Stimulated activated CD4-positive, alpha-beta T cell treated with anti-CD3 and anti-CD28 coated beads, TNF-alpha, amount 100 ng/mL, for 48 hours (primary cell): ENCODE measurements at regions not wholly inside any gene's neighbourhood (a gene's known extent, or its start where the extent isn't known, plus 50 kb on each side); places are given as distances from the start of the nearest gene placed in this dataset.
A peak's percentile ranks its signal among the peaks of the same experiment; 100 is the strongest.

Experiments
- DNase-seq, 3 donors: peaks; one replicate each; pipeline ENCODE4 v3.0.0-alpha.2; 2020; ENCODE audit warnings: low read depth in 3 of 3

DNA sequence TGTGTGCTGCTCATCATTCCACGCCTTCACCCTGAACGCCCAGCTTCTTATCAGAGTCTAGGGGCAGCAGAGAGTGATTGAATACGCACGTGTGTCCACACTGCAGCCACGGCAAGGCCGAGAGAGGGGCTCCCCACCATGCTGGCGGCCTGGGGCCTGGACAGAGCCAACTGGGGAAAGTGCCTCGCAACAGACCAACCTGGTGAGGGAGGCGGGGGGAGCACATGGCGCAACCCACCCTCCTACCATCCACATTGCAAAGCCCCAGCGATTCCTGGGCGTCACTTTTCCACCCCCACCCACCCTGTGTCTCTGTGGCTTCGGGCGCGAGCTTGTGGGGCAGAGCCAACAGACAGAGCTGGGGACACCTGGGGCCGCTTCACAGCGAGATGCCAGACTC, 66.4 kb upstream of the DUSP22 start:
- no peak for DNase-seq

DNA sequence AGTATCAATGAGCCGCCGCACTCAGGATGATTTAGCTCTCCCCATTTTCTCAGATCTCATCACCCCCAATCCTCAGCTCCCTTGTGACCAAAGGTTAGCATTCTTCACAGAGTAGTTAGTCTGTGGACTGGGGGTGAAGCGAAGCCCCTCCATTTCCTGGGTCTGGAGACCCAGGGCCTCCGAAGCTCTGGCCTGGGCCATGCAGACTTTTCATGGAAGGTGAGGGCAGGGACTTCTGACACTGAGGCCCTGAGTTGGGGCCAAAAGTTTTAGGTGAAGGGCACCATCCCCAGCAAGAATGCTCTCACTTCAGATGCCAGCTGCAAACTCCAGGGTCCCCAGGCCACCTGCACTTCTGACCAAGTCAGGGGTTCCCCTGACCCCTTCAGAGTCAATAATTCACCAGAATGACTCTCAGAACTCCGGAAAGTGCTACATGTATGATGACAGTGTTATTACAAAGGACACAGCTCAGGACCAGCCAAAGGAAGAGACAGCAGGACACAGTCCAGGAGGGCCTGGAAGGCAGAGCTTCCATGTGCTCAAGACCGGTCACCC, 65.7 kb upstream of the DUSP22 start:
- DNase-seq: no peak

DNA sequence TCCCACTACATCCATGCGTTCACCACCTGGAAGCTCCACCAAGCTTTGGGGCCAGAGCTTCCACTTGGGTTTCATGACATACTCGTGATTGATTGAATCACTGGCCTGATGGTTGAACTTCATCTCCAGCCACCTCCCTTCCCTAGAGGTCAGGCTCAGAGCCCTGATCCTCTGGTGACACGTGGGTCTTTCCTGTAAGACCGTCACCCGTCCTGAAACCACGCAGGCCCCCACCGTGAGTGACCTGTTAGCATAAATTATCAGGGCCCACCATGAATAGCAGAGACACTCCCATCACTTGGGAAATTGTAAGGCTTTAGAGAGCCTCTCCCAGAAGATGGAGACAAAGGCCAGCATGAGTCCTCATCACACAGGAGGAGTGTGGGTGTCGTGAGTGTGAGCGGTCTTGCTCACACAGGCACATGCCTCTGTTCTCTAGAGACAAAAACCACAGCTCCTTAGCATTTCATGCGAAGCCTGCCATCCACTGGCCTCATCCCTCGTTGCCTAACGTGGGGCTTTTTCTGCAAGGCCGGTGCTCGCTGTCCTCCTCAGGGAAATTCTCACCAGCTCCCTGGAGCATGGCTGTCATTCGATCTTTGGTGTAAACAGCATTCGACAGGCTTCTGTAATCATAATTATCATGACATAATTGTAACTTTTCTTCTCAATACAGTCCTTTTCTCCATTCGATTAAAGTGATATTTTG, 65.1 kb upstream of the DUSP22 start:
- DNase-seq: no peak

DNA sequence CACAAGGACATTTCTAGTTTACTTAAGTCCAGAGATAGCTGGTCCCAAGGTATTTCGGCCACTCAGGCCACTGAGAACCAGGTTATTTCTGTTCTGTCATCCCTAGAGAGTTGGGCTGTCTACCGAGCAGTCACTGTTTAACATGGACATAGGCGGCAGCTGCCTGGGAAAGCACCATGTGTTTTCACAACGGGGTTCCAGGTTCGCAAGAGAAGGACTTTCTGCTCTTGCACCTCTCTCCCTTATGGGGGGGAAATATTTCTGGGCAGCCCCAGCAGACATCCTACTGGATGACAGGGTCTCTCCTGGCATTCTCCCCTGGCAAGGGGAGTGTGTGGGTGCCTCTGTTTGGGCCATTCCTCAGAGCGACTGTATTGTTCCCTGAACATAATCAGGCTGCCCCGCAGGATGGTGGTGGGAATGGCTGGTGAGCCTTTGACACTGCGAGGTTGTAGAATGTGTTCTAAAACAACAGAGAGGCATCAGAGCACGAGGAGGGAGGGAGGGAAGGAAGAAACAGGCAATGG, 64.4 kb upstream of the DUSP22 start:
- no peak for DNase-seq

DNA sequence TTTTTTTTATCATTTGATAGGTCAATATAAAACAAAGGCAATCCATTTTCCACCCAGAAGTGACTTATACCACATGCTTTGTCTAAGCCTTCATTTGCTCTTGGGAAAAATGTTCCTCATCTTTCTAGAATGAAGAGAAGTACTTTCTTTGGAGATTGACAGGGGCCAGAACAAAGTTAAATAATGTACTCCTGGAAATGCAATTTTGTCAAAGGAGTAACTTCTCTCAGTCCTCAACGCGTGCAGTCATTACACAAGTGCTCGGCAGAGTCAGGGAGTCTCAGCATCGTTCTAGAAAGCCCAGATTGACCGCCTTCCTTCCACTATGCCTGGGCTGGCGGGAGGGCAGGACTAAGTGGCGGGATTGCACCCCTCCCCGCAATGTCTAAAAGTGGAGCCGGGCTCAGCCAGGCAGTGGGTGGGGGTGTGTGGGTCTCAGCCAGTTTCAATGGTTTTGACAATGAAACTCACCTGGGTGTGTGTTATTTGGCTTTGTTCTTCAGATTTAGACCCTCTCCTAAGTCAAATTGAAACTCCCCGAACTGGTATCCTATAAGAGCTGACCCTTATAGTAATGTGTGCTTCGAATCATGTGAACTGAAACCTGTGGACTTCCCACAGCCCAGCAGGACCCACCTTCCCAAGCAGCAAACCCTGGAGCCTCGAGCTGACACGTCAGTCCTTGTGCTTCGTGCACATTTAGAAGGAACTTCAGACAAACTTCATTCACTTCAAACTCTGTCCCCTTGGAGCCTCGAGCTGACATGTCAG, 63.2 kb upstream of the DUSP22 start:
- no peak for DNase-seq

DNA sequence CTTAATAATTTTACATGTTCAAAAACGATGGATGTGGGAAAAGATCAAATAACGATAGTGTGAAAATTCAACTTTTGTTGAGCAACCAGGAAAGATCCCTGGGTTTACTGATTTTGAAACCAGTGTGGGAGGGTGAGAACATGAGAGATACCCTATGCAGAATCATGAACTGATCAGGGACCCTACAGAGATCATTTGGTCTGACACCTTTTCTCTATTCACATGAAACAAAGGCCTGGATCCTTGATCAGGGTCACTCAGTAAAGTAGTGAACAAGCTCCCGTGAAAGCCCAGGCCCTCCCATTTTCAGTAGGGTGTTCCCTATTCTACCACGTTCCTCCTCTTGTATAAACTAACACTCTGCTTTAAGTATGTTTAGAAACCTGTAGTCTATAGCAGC, 60.5 kb upstream of the DUSP22 start:
- DNase-seq: no peak

DNA sequence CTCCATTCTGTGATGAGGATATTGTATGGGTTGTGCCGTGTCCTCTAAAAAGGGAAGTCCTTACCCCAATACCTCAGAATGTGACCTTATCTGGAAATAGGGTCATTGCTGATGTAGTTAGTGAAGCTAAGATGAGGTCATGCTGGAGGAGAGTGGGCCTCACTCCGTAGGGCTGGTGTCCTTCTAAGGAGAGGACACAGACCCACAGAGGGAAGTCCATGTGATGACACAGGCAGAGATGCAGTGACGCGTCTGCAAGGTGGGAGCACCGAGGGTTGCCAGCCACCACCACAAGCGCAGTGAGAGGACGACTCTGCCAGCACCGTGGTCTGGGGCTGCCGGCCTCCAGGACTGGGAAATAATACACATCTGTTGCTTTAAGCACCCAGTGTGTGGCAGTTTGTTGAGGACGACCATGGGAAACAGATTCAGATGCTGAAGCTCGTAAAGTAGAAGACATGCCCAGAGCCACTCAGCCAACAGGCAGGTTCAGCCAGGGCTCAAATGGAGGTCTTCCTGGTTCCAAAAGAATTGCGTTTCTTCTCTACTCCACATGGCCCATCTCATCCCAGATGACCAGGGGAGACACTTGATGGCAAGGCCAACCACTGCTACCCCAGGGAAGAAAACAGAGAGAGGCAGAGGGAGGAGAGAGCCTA, 59.2 kb upstream of the DUSP22 start:
- no peak for DNase-seq

DNA sequence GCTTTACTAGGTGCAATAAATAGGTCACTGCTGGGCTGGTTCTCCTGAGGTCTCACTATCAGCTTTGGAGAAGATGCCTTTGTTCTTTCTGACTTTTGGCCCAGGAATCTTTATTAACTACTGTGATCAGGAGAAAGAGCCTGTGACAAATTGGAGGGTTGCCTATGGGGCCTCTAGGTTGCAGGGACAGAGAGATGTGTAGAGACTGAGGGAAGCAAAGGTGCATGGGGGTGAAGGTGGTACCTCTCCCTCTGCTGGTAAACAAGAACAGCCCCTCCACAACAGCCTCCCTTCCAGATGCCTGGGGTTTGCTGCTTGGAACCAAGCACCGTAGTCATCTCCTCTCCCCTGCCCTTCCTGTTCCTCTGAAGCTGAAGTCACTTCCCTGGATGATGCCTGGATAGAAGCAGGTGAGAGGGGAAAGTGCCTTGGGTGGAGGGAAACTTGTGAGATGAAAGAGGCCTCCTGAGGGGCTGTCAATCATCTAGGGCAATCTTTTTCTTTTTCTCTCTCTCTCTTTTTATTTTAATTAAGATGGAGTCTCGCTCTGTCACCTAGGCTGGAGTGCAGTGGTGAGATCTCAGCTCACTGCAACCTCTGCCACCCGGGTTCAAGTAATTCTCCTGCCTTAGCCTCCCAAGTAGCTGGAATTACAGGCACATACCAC, 57.4 kb upstream of the DUSP22 start:
- no peak for DNase-seq

DNA sequence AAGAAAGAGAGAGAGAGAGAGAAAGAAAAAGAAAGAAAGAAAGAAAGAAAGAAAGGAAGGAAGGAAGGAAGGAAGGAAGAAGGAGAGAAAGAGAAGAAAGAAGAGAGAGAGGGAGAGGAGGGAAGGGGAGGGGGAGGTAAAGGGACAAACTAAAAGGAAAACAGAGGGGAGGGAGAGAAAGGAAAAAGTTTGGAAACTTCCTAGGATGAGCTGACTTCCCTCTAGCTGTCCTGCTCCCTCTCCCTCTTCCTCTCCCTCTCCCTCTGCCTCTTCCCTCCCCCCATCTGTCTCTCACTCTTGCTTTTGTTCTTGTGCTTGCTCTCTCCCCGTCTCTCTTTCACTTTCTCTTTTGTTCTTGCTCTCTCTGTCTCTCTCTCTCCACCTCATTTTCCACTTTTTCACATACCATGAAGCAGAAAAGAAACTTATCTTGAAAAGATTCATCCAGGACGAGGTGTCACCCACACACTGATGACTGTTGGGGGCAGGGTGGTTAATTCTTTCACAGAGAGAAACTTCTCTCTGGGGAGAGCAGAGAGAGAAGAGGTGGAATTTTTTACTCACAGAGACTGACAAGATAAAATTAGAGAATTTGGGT, 56.4 kb upstream of the DUSP22 start:
- peak; percentile 43 to 69 (median 66) for DNase-seq

DNA sequence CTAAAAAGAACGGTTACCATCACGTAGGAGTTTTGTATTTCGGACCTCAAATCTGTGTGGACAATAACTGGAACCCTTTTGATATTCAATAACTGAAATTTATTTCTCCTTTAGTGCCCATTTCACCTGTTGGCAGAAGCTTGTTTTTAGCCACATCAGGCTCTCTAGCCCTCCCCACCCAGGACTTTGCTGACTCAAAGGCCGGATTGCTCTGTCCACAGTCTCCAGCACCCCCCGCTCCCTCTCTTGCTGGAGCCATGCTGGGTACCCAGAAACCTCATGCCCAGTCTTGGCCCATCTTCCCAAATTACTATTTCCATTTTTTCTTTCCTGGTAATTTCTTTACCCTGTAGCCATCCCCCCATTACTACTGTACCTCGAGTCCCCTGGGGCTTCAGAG, 55.8 kb upstream of the DUSP22 start:
- DNase-seq: no peak

DNA sequence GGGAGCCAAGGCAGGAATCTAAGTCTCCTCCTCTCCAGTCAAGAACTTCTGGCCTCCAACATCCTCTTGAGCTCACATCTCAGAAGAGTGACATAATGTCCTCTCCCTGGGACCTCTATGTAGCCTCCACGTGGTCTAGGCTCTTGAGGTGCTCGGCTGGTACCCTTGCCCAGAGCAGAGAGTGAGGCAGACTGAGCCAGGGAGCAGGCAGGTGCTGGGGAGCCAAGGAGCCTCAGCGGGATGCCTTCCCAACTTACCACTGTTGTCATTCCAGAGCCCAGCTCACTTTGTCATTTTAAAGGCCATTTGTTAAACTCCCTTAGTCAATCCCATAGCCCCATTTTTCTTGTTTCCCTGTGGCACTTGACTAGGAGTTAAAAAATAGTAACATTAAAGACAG, 52.1 kb upstream of the DUSP22 start:
- DNase-seq: no peak

DNA sequence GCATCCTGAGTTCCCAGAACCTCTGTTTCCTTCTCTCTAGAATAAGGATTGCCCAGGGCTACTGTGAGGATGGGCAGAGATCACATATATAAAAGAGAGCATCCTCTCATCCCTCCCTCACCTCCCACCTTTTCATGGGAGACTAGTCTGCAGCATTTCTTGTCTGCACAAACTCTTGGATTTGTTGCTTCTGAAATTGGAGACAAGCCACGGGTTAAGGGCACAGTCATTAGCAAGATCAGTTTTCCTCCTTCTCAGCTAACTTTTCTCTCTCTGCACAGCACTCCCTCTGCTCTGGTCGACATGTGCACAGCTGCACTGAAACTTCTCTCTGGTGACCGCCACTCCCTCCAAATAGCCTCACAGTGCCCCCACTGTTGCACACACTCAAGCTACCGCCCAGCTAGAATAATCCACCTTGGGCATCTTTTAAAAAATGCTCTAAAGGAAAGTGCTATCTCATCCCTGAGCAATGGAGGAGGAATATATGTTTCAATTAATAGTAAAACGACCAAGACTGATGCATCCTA, 50.9 kb upstream of the DUSP22 start:
- DNase-seq: no peak
